HG03159 (cell line): ENCODE measurements at regions not wholly inside any gene's neighbourhood (a gene's known extent, or its start where the extent isn't known, plus 50 kb on each side); places are given as distances from the start of the nearest gene placed in this dataset.
A peak's percentile ranks its signal among the peaks of the same experiment; 100 is the strongest.

ENCODE experiments used
- ATAC-seq: cut with Tn5 transposase; IDR thresholded peaks from one replicate; pipeline ENCODE4 v1.9.1; 2021; ENCODE audit warnings: mild to moderate bottlenecking, moderate library complexity; ENCODE audit not compliant: unreplicated experiment

GRCh38 chr22:48104102-48104738 is 1341.8 kb downstream of the TBC1D22A start:
- ATAC-seq = no peak

GRCh38 chr22:48103126-48103875 is 1340.9 kb downstream of the TBC1D22A start:
- no peak for ATAC-seq

- ATAC-seq = no peak
Measured at GRCh38 chr22:48102581-48102980, 1340.1 kb downstream of the TBC1D22A start.

- ATAC-seq = no peak
Measured at GRCh38 chr22:48101704-48102103, 1339.3 kb downstream of the TBC1D22A start.

- ATAC-seq = no peak
Measured at GRCh38 chr22:48100685-48101417, 1338.4 kb downstream of the TBC1D22A start.

GRCh38 chr22:48099671-48100070 is 1337.2 kb downstream of the TBC1D22A start:
- no peak for ATAC-seq

GRCh38 chr22:48099251-48099650 is 1336.8 kb downstream of the TBC1D22A start:
- no peak for ATAC-seq

GRCh38 chr22:48098921-48099245 is 1336.4 kb downstream of the TBC1D22A start:
- ATAC-seq = peak; percentile 14

GRCh38 chr22:48098243-48098920 is 1335.9 kb downstream of the TBC1D22A start:
- ATAC-seq = peak; percentile 84

GRCh38 chr22:48097723-48098122 is 1335.3 kb downstream of the TBC1D22A start:
- ATAC-seq = peak; percentile 21

GRCh38 chr22:48096851-48097665 is 1334.6 kb downstream of the TBC1D22A start:
- no peak for ATAC-seq

- no peak for ATAC-seq
Measured at GRCh38 chr22:48096411-48096810, 1334.0 kb downstream of the TBC1D22A start.

GRCh38 chr22:48093981-48094380 is 1331.5 kb downstream of the TBC1D22A start:
- ATAC-seq = no peak

GRCh38 chr22:48092866-48093265 is 1330.4 kb downstream of the TBC1D22A start:
- ATAC-seq = no peak

GRCh38 chr22:48091656-48092223 is 1329.3 kb downstream of the TBC1D22A start:
- no peak for ATAC-seq

- no peak for ATAC-seq
Measured at GRCh38 chr22:48091060-48091650, 1328.7 kb downstream of the TBC1D22A start.

- no peak for ATAC-seq
Measured at GRCh38 chr22:48090332-48090672, 1327.9 kb downstream of the TBC1D22A start.

- no peak for ATAC-seq
Measured at GRCh38 chr22:48089601-48090331, 1327.3 kb downstream of the TBC1D22A start.

GRCh38 chr22:48088926-48089536 is 1326.6 kb downstream of the TBC1D22A start:
- ATAC-seq = no peak
